HCT116 (cell line): ENCODE measurements at regions not wholly inside any gene's neighbourhood (a gene's known extent, or its start where the extent isn't known, plus 50 kb on each side); places are given as distances from the start of the nearest gene placed in this dataset.

Experiments
- ATAC-seq: fragments of 200-7000 bp; cut with Tn5 transposase; 2 replicates; pipeline ENCODE4 v1.9.1; 2020; ENCODE audit warnings: mild to moderate bottlenecking, moderate library complexity
- BruUV-seq: library from RNA; stranded (reverse); fragments of 400-500 nt; replicated peaks from 2 replicates; lab custom pipeline; 2021; lab: Mats Ljungman, UMichigan
- CTCF ChIA-PET: fragments of 300-600 bp; sonication (Branson Sonifier 250); formaldehyde crosslinking; loops from one replicate; lab custom pipeline; 2021; ENCODE audit warnings: antibody characterized with exemption; lab: Charles Lee
- POLR2A ChIA-PET: fragments of 300-600, 350-600 bp; sonication (Branson Sonifier 250); formaldehyde crosslinking; loops from one replicate; lab custom pipeline; 2021; ENCODE audit warnings: antibody characterized with exemption; lab: Charles Lee
- RAD21 ChIA-PET, 2 experiments: fragments of 300-600 bp; sonication (Branson Sonifier 250); formaldehyde crosslinking; loops; one replicate each; lab custom pipeline; 2023; ENCODE audit warnings: low total read pairs in 2 of 2; ENCODE audit not compliant: uncharacterized antibody in 2 of 2, unreplicated experiment in 2 of 2, low non-redundant PET in 1 of 2; lab: Charles Lee
- DNase-seq: peaks from one replicate; pipeline ENCODE4 v3.0.0-alpha.2; 2010; ENCODE audit warnings: low read depth, low spot score
- H2AFZ ChIP-seq: fragments of 200-600 bp; shearing (Covaris generic), sonication (generic); 2 replicates; pipeline ENCODE4 v1.6.1; 2017; ENCODE audit warnings: low read depth, mixed run types, mixed read lengths, antibody characterized with exemption, low read length; ENCODE audit not compliant: poor library complexity, severe bottlenecking
- H3K27ac ChIP-seq: 2 replicates; pipeline ENCODE4 v1.5.1; 2012; ENCODE audit warnings: low read depth, low read length
- H3K27me3 ChIP-seq: fragments of 200-600 bp; sonication (generic); 2 replicates; pipeline ENCODE4 v1.6.1; 2016; ENCODE audit warnings: mixed run types, low read length, mixed read lengths; ENCODE audit not compliant: insufficient read depth
- H3K36me3 ChIP-seq, 2 experiments: fragments of 200-500 bp in 1 of 2; fragments of 200-600 bp in 1 of 2; sonication (Bioruptor generic) in 1 of 2; sonication (generic) in 1 of 2; 2 replicates each; pipeline versions ENCODE4 v1.5.1 to v1.6.1; 2014 to 2016; ENCODE audit warnings: low read length in 2 of 2, inconsistent platforms in 1 of 2, mixed read lengths in 1 of 2, mixed run types in 1 of 2; ENCODE audit not compliant: insufficient read depth in 2 of 2, control insufficient read depth in 1 of 2
- H3K4me1 ChIP-seq, 2 experiments: fragments of 200-600 bp in 1 of 2; sonication (generic) in 1 of 2; 2 replicates each; pipeline versions ENCODE4 v1.5.1 to v1.6.1; 2012 to 2017; ENCODE audit warnings: low read length in 2 of 2, inconsistent platforms in 1 of 2, mild to moderate bottlenecking in 1 of 2, mixed read lengths in 1 of 2, mixed run types in 1 of 2, moderate library complexity in 1 of 2; ENCODE audit not compliant: insufficient read depth in 2 of 2, control insufficient read depth in 1 of 2
- H3K4me2 ChIP-seq: fragments of 200-600 bp; sonication (generic); 2 replicates; pipeline ENCODE4 v1.6.1; 2017; ENCODE audit warnings: mixed run types, low read length, mixed read lengths
- H3K4me3 ChIP-seq, 2 experiments: fragments of 200-600 bp in 1 of 2; sonication (generic) in 1 of 2; replicated peaks in 1 of 2; 2 replicates each; pipeline ENCODE4 v1.5.1; 2011 to 2016; ENCODE audit warnings: low read length in 2 of 2, control low read depth in 1 of 2, low read depth in 1 of 2, mild to moderate bottlenecking in 1 of 2, mixed read lengths in 1 of 2, mixed run types in 1 of 2
- H3K79me2 ChIP-seq: fragments of 200-600 bp; sonication (generic); 2 replicates; pipeline ENCODE4 v1.6.1; 2017; ENCODE audit warnings: mild to moderate bottlenecking, mixed run types, low read length, moderate library complexity, mixed read lengths; ENCODE audit not compliant: insufficient read depth
- H3K9ac ChIP-seq: fragments of 200-600 bp; sonication (generic); 2 replicates; pipeline ENCODE4 v1.6.1; 2016; ENCODE audit warnings: low read length, mixed read lengths
- H3K9me2 ChIP-seq: fragments of 200-600 bp; sonication (generic), shearing (Covaris generic); 2 replicates; pipeline ENCODE4 v1.6.1; 2017; ENCODE audit warnings: mixed run types, mild to moderate bottlenecking, moderate library complexity; ENCODE audit not compliant: insufficient read depth
- H3K9me3 ChIP-seq, 2 experiments: fragments of 200-500 bp in 1 of 2; fragments of 200-600 bp in 1 of 2; sonication (Bioruptor generic) in 1 of 2; sonication (generic) in 1 of 2; 2 replicates each; pipeline ENCODE4 v1.6.1; 2014 to 2017; ENCODE audit warnings: low read length in 2 of 2, mixed read lengths in 2 of 2, inconsistent platforms in 1 of 2, low read depth in 1 of 2, mild to moderate bottlenecking in 1 of 2, mixed run types in 1 of 2, moderate library complexity in 1 of 2; ENCODE audit not compliant: control insufficient read depth in 1 of 2, insufficient read depth in 1 of 2
- H4K20me1 ChIP-seq: fragments of 200-600 bp; sonication (generic), shearing (Covaris generic); 2 replicates; pipeline ENCODE4 v1.6.1; 2017; ENCODE audit warnings: mixed run types, mild to moderate bottlenecking, moderate library complexity; ENCODE audit not compliant: insufficient read depth
- CBX3 ChIP-seq: IDR thresholded peaks from 2 replicates; pipeline ENCODE4 v1.6.1; 2012; ENCODE audit warnings: low read depth
- CEBPB ChIP-seq: IDR thresholded peaks from 2 replicates; pipeline ENCODE4 v1.6.1; 2012; ENCODE audit warnings: low read depth
- EZH2 ChIP-seq: fragments of 200-600 bp; sonication (generic); IDR thresholded peaks from 2 replicates; pipeline ENCODE4 v1.6.1; 2017; ENCODE audit warnings: antibody characterized with exemption, mixed run types
- FOSL1 ChIP-seq: IDR thresholded peaks from 2 replicates; pipeline ENCODE4 v1.6.1; 2012; ENCODE audit warnings: low read depth
- JUND ChIP-seq: IDR thresholded peaks from 2 replicates; pipeline ENCODE4 v1.6.1; 2012
- POLR2A ChIP-seq: IDR thresholded peaks from 2 replicates; pipeline ENCODE4 v1.7.0; 2011; ENCODE audit warnings: borderline replicate concordance; ENCODE audit not compliant: insufficient read depth, insufficient read length; ENCODE audit errors: extremely low read depth
- POLR2AphosphoS5 ChIP-seq: IDR thresholded peaks from 2 replicates; pipeline ENCODE4 v1.6.1; 2011; ENCODE audit warnings: mild to moderate bottlenecking, low read depth, low read length, moderate library complexity
- RAD21 ChIP-seq: IDR thresholded peaks from 2 replicates; pipeline ENCODE4 v1.6.1; 2012; ENCODE audit warnings: low read depth, mild to moderate bottlenecking
- SRF ChIP-seq: IDR thresholded peaks from 2 replicates; pipeline ENCODE4 v1.6.1; 2012; ENCODE audit warnings: low read depth
- YY1 ChIP-seq: IDR thresholded peaks from 2 replicates; pipeline ENCODE4 v1.6.1; 2011; ENCODE audit warnings: low read length, low read depth, moderate library complexity, mild to moderate bottlenecking; ENCODE audit not compliant: insufficient replicate concordance; ENCODE audit errors: extremely low read depth
- ZFX ChIP-seq: fragments of 450-650 bp; IDR thresholded peaks from 2 replicates; pipeline ENCODE4 v1.6.1; 2017
- ZNF274 ChIP-seq: fragments of 200-500 bp; sonication (Bioruptor generic); IDR thresholded peaks from 2 replicates; pipeline ENCODE4 v1.6.1; 2014; ENCODE audit warnings: mild to moderate bottlenecking, low read depth, low read length, inconsistent platforms
- intact Hi-C: fragments of 100-400 bp; cut with micrococcal nuclease; formaldehyde crosslinking; loops from 2 replicates; pipeline ENCODE4 v1.10.0; 2022
- TF ChIP-seq, protein P1 (sequence below): IDR thresholded peaks from 2 replicates; pipeline ENCODE4 v1.6.1; 2011; ENCODE audit warnings: mild to moderate bottlenecking, low read length, moderate library complexity; ENCODE audit not compliant: insufficient replicate concordance; ENCODE audit errors: extremely low read depth

DNA sequence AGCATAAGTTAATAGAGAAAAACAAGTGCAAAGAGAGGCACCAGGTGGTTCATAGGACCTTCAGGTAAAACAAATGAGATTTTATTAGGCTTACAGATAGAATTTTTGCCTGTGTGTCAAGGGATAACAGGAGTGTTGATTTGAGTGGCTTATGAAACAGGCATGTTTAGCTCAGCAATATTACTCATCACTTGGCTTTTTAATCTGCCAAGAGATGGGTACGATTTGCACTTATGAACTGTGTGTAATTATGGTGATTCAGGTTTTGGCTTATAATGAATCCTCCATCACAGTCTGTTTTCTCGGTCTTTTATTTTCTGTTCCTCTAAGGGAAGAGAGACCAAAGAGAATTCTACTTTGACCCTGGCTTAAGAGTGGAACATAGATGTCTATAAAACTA is 199.3 kb downstream of the DMRTA1 start:
- CTCF ChIA-PET: no interaction called here
- no peak for TF ChIP-seq CBX3
- no peak for TF ChIP-seq POLR2A
- no peak for TF ChIP-seq ZNF274
- TF ChIP-seq ZFX: no peak
- no peak for TF ChIP-seq YY1
- TF ChIP-seq RAD21: no peak
- no peak for TF ChIP-seq EZH2
- TF ChIP-seq SRF: no peak
- no peak for TF ChIP-seq CEBPB
- no peak for TF ChIP-seq POLR2AphosphoS5
- TF ChIP-seq, protein P1, sequence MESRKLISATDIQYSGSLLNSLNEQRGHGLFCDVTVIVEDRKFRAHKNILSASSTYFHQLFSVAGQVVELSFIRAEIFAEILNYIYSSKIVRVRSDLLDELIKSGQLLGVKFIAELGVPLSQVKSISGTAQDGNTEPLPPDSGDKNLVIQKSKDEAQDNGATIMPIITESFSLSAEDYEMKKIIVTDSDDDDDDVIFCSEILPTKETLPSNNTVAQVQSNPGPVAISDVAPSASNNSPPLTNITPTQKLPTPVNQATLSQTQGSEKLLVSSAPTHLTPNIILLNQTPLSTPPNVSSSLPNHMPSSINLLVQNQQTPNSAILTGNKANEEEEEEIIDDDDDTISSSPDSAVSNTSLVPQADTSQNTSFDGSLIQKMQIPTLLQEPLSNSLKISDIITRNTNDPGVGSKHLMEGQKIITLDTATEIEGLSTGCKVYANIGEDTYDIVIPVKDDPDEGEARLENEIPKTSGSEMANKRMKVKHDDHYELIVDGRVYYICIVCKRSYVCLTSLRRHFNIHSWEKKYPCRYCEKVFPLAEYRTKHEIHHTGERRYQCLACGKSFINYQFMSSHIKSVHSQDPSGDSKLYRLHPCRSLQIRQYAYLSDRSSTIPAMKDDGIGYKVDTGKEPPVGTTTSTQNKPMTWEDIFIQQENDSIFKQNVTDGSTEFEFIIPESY: no peak
- TF ChIP-seq FOSL1: no peak
- no peak for TF ChIP-seq JUND
- intact Hi-C loops: no loop called here

More for the DNA sequence above, 199.3 kb downstream of the DMRTA1 start:
- ChIA-PET RAD21 (no interaction called here), POLR2A (no interaction called here)
- H3K27me3 ChIP-seq: no peaks in the 10 kb centered on the region
- no peak for DNase-seq
- H4K20me1 ChIP-seq: no peaks in the 10 kb centered on the region
- H3K27ac ChIP-seq: no peak overlapping the region
- H3K9me3 ChIP-seq: no peaks in the 10 kb centered on the region
- no peak overlapping the region for H3K9ac ChIP-seq
- no peak overlapping the region for H3K4me3 ChIP-seq
- H3K36me3 ChIP-seq: no peaks in the 10 kb centered on the region
- no peaks in the 10 kb centered on the region for H3K4me1 ChIP-seq
- H3K4me2 ChIP-seq: no peak overlapping the region
- ATAC-seq: no peak
- no peaks in the 10 kb centered on the region for H3K9me2 ChIP-seq
- no peaks in the 10 kb centered on the region for H3K79me2 ChIP-seq
- H2AFZ ChIP-seq: no peak overlapping the region
- BruUV-seq: no TSS peak
